ENCODE measurements at regions not wholly inside any gene's neighbourhood (a gene's known extent, or its start where the extent isn't known, plus 50 kb on each side); places are given as distances from the start of the nearest gene placed in this dataset.
"Not testable (repeated sequence)": the region's sequence is repeated elsewhere in the genome, so short reads cannot be mapped to it uniquely, and the experiment has no call there.

- Histone ChIP-seq H3K9ac (no peak overlapping the region), H3K79me2 (ENCODE audit: insufficient read depth, low read depth) (no peaks in the 10 kb centered on the region), H4K20me1 (ENCODE audit: insufficient read depth) (no peaks in the 10 kb centered on the region), H3K27me3 (ENCODE audit: insufficient read depth, low read depth) (no peaks in the 10 kb centered on the region), H3K4me2 (no peak overlapping the region), H2AFZ (ENCODE audit: low read depth) (no peak overlapping the region), H3K27ac (no peak overlapping the region), H3K36me3 (ENCODE audit: insufficient read depth) (no peaks in the 10 kb centered on the region), H3K4me3 (IDR thresholded peaks at IDR 0.05; ENCODE audit: insufficient read depth, low read depth, low read length) (no peak overlapping the region), H3K4me1 (ENCODE audit: low read depth, poor library complexity, severe bottlenecking) (no peaks in the 10 kb centered on the region)
- no peak for TF ChIP-seq CTCF (conservative IDR thresholded peaks at IDR 0.05; ENCODE audit: low read depth, low read length)
These were observed 135.6 kb upstream of the PLS3 start for GRCh38 chrX:115425359-115425758.

GRCh38 chrX:115427861-115428410, 133.0 kb upstream of the PLS3 start:
- TF ChIP-seq CTCF (conservative IDR thresholded peaks at IDR 0.05; ENCODE audit: low read depth, low read length) = no peak
- Histone ChIP-seq H3K4me3 (IDR thresholded peaks at IDR 0.05; ENCODE audit: insufficient read depth, low read depth, low read length) (no peak overlapping the region), H3K27me3 (ENCODE audit: insufficient read depth, low read depth) (no peaks in the 10 kb centered on the region), H3K4me1 (ENCODE audit: low read depth, poor library complexity, severe bottlenecking) (peaks cover 8% of the 10 kb centered on the region), H2AFZ (ENCODE audit: low read depth) (no peak overlapping the region), H3K79me2 (ENCODE audit: insufficient read depth, low read depth) (no peaks in the 10 kb centered on the region), H4K20me1 (ENCODE audit: insufficient read depth) (no peaks in the 10 kb centered on the region), H3K36me3 (ENCODE audit: insufficient read depth) (no peaks in the 10 kb centered on the region), H3K27ac (no peak overlapping the region), H3K4me2 (no peak overlapping the region), H3K9ac (no peak overlapping the region)

GRCh38 chrX:115434834-115435233, 126.1 kb upstream of the PLS3 start:
- H3K27ac ChIP-seq; H4K20me1 ChIP-seq (ENCODE audit: insufficient read depth); H3K36me3 ChIP-seq (ENCODE audit: insufficient read depth); H3K4me2 ChIP-seq; H3K79me2 ChIP-seq (ENCODE audit: insufficient read depth, low read depth); H3K9ac ChIP-seq; H3K4me3 ChIP-seq (IDR thresholded peaks at IDR 0.05; ENCODE audit: insufficient read depth, low read depth, low read length); H3K27me3 ChIP-seq (ENCODE audit: insufficient read depth, low read depth); H2AFZ ChIP-seq (ENCODE audit: low read depth): not testable (repeated sequence)
- peaks cover 17% of the 10 kb centered on the region for H3K4me1 ChIP-seq (ENCODE audit: low read depth, poor library complexity, severe bottlenecking)

- Histone ChIP-seq H2AFZ (ENCODE audit: low read depth) (no peak overlapping the region), H3K4me1 (ENCODE audit: low read depth, poor library complexity, severe bottlenecking) (peaks cover 8% of the 10 kb centered on the region), H3K36me3 (ENCODE audit: insufficient read depth) (no peaks in the 10 kb centered on the region), H3K4me3 (IDR thresholded peaks at IDR 0.05; ENCODE audit: insufficient read depth, low read depth, low read length) (no peak overlapping the region), H3K27me3 (ENCODE audit: insufficient read depth, low read depth) (no peaks in the 10 kb centered on the region), H3K4me2 (no peak overlapping the region), H3K27ac (no peak overlapping the region), H3K79me2 (ENCODE audit: insufficient read depth, low read depth) (no peaks in the 10 kb centered on the region), H4K20me1 (ENCODE audit: insufficient read depth) (no peaks in the 10 kb centered on the region), H3K9ac (no peak overlapping the region)
- no peak for TF ChIP-seq CTCF (conservative IDR thresholded peaks at IDR 0.05; ENCODE audit: low read depth, low read length)
These were observed 123.0 kb upstream of the PLS3 start for GRCh38 chrX:115437841-115438595.

GRCh38 chrX:115448146-115448545, 112.8 kb upstream of the PLS3 start:
- no peaks in the 10 kb centered on the region for H3K36me3 ChIP-seq (ENCODE audit: insufficient read depth)
- H3K4me1 ChIP-seq (ENCODE audit: low read depth, poor library complexity, severe bottlenecking) = no peaks in the 10 kb centered on the region
- H3K4me2 ChIP-seq = no peak overlapping the region
- H4K20me1 ChIP-seq (ENCODE audit: insufficient read depth) = no peaks in the 10 kb centered on the region
- no peak overlapping the region for H2AFZ ChIP-seq (ENCODE audit: low read depth)
- H3K79me2 ChIP-seq (ENCODE audit: insufficient read depth, low read depth) = no peaks in the 10 kb centered on the region
- no peak overlapping the region for H3K27ac ChIP-seq
- H3K9ac ChIP-seq = no peak overlapping the region
- H3K27me3 ChIP-seq (ENCODE audit: insufficient read depth, low read depth) = no peaks in the 10 kb centered on the region
- TF ChIP-seq CTCF (conservative IDR thresholded peaks at IDR 0.05; ENCODE audit: low read depth, low read length) = no peak
- H3K4me3 ChIP-seq (IDR thresholded peaks at IDR 0.05; ENCODE audit: insufficient read depth, low read depth, low read length) = no peak overlapping the region
